NT2/D1 (cell line): ENCODE measurements at regions not wholly inside any gene's neighbourhood (a gene's known extent, or its start where the extent isn't known, plus 50 kb on each side); places are given as distances from the start of the nearest gene placed in this dataset.

ENCODE experiments used
- SUZ12 ChIP-seq: IDR thresholded peaks from 2 replicates; pipeline ENCODE4 v1.6.1; 2011; ENCODE audit not compliant: insufficient read length, insufficient read depth; ENCODE audit errors: extremely low read depth
- YY1 ChIP-seq: IDR thresholded peaks from 2 replicates; pipeline ENCODE4 v1.6.1; 2011; ENCODE audit not compliant: insufficient read length, insufficient read depth
- ZNF274 ChIP-seq: IDR thresholded peaks from 2 replicates; pipeline ENCODE4 v1.6.1; 2011; ENCODE audit warnings: mild to moderate bottlenecking, low read depth, low read length

GRCh38 chr16:73231944-73232554 is 184.1 kb upstream of the ZFHX3 start:
- TF ChIP-seq YY1 (no peak), ZNF274 (no peak), SUZ12 (no peak)
